Stimulated activated effector memory CD8-positive, alpha-beta T cell treated with anti-CD3 and anti-CD28 coated beads, Interleukin-12 subunit alpha, Interleukin-12 subunit beta, amount 100 ng/mL, for 72 hours (primary cell): ENCODE measurements at regions not wholly inside any gene's neighbourhood (a gene's known extent, or its start where the extent isn't known, plus 50 kb on each side); places are given as distances from the start of the nearest gene placed in this dataset.

Experiments
- ATAC-seq: fragments of 150-1000 bp; cut with Tn5 transposase; 2 replicates; pipeline ENCODE4 v1.10.0; 2021
- DNase-seq, 2 donors: peaks; one replicate each; pipeline ENCODE4 v3.0.0; 2021 to 2022; ENCODE audit warnings: low spot score in 2 of 2
- H3K27ac Mint-ChIP-seq: one replicate; pipeline ENCODE4 v1.8.0; 2022; ENCODE audit warnings: mild to moderate bottlenecking, mixed read lengths
- H3K36me3 Mint-ChIP-seq: one replicate; pipeline ENCODE4 v1.8.0; 2022; ENCODE audit warnings: mild to moderate bottlenecking, mixed read lengths
- H3K4me1 Mint-ChIP-seq: one replicate; pipeline ENCODE4 v1.8.0; 2022; ENCODE audit warnings: mixed read lengths
- H3K4me3 Mint-ChIP-seq: one replicate; pipeline ENCODE4 v1.8.0; 2022; ENCODE audit warnings: mild to moderate bottlenecking, mixed read lengths
- H3K9me3 Mint-ChIP-seq: one replicate; pipeline ENCODE4 v1.8.0; 2022; ENCODE audit warnings: mixed read lengths

DNA sequence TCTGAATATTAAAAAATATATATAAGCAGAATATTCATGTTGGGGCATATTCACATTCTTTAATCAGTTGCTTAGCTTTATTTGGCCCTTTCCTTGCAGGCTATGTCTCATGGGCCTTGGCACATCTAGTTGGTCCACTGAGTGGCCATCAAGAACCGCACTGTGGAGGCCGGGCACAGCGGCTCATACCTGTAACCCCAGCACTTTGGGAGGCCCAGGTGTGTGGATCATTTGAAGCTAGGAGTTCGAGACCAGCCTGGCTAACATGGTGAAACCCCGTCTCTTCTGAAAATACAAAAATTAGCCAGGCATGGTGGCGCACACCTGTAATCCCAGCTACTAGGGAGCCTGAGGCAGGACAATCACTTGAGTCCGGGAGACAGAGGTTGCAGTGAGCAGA, 127.6 kb upstream of the TANK start:
- ATAC-seq (no peak), DNase-seq (no peak)
- no peak overlapping the region for H3K27ac Mint-ChIP-seq
- no peak overlapping the region for H3K4me3 Mint-ChIP-seq
- H3K36me3 Mint-ChIP-seq = no peaks in the 10 kb centered on the region
- H3K4me1 Mint-ChIP-seq = peaks cover 7% of the 10 kb centered on the region
- peaks cover 8% of the 10 kb centered on the region for H3K9me3 Mint-ChIP-seq

DNA sequence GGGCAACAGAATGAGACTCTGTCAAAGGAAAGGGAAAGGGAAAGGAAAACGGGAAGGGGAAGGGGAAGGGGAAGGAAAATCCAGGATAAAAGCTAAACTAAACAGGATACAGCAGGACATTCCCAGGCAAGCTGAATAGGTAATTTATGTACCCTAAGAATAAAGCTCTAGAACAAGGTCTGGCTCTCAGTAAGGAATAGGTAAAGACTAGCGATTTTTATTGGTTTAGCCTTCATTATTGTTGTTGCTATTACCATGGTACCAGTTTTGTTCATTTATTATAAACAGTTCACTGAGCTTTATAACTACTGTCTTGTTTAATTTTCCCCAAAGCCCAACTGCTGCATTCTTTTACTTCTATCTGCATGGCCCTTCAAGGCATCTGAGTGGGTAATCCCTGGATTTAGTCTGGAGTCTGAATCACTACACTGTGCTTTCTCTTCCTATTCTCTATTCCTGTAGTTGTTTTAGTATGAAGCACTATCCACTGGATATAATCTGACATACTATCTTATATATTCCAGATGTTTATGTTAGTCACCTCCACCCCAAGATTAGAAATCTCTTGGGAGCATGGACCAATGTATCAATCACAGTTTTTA, 127.1 kb upstream of the TANK start:
- DNase-seq (no peak), ATAC-seq (no peak)
- Mint-ChIP-seq H3K27ac (no peak overlapping the region), H3K4me3 (no peak overlapping the region), H3K4me1 (peaks cover 7% of the 10 kb centered on the region), H3K9me3 (peaks cover 8% of the 10 kb centered on the region), H3K36me3 (no peaks in the 10 kb centered on the region)

DNA sequence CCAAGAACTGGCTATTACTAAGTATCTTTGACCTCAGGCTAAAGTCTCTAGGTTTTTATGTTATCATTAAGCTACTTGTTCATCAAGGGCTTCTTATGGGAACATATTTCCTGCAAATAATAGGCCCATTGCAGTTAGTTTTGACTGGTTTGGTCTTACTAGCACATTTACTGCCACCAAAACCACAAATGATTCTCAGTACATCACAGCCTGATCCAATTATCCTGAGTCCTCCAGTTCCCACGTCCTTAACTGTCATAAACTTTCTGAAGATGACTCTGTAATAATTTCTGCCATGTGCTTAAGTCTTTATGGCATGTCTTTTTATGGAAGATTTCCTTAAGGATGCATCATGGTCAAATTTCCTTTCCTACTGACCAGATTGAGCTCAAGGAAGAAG, 123.3 kb upstream of the TANK start:
- no peaks in the 10 kb centered on the region for H3K36me3 Mint-ChIP-seq
- no peaks in the 10 kb centered on the region for H3K4me1 Mint-ChIP-seq
- no peak for DNase-seq
- no peak overlapping the region for H3K4me3 Mint-ChIP-seq
- peaks cover 3% of the 10 kb centered on the region for H3K9me3 Mint-ChIP-seq
- no peak overlapping the region for H3K27ac Mint-ChIP-seq
- no peak for ATAC-seq

- Mint-ChIP-seq H3K4me1 (no peaks in the 10 kb centered on the region), H3K27ac (no peak overlapping the region), H3K9me3 (peaks cover 3% of the 10 kb centered on the region), H3K4me3 (no peak overlapping the region), H3K36me3 (no peaks in the 10 kb centered on the region)
- ATAC-seq (no peak), DNase-seq (no peak)
Measured at GRCh38 chr2:161039071-161039470, 121.2 kb upstream of the TANK start.

- H3K4me1 Mint-ChIP-seq = no peaks in the 10 kb centered on the region
- H3K36me3 Mint-ChIP-seq = no peaks in the 10 kb centered on the region
- DNase-seq (no peak), ATAC-seq (no peak)
- H3K27ac Mint-ChIP-seq = no peak overlapping the region
- no peak overlapping the region for H3K4me3 Mint-ChIP-seq
- H3K9me3 Mint-ChIP-seq = no peaks in the 10 kb centered on the region
Measured at GRCh38 chr2:161041356-161041755, 118.9 kb upstream of the TANK start.

GRCh38 chr2:161042990-161043625, 117.1 kb upstream of the TANK start:
- Mint-ChIP-seq H3K4me3 (no peak overlapping the region), H3K4me1 (no peaks in the 10 kb centered on the region), H3K36me3 (no peaks in the 10 kb centered on the region), H3K27ac (no peak overlapping the region), H3K9me3 (no peaks in the 10 kb centered on the region)
- ATAC-seq = no peak
- no peak for DNase-seq

GRCh38 chr2:161044095-161044865, 115.9 kb upstream of the TANK start:
- H3K4me3 Mint-ChIP-seq = no peak overlapping the region
- H3K36me3 Mint-ChIP-seq = no peaks in the 10 kb centered on the region
- ATAC-seq = no peak
- no peak overlapping the region for H3K27ac Mint-ChIP-seq
- no peaks in the 10 kb centered on the region for H3K4me1 Mint-ChIP-seq
- no peaks in the 10 kb centered on the region for H3K9me3 Mint-ChIP-seq
- no peak for DNase-seq

- Mint-ChIP-seq H3K36me3 (no peaks in the 10 kb centered on the region), H3K4me3 (no peak overlapping the region), H3K27ac (no peak overlapping the region), H3K9me3 (no peaks in the 10 kb centered on the region), H3K4me1 (no peaks in the 10 kb centered on the region)
- no peak for ATAC-seq
- no peak for DNase-seq
Measured at GRCh38 chr2:161044921-161045320, 115.3 kb upstream of the TANK start.

DNA sequence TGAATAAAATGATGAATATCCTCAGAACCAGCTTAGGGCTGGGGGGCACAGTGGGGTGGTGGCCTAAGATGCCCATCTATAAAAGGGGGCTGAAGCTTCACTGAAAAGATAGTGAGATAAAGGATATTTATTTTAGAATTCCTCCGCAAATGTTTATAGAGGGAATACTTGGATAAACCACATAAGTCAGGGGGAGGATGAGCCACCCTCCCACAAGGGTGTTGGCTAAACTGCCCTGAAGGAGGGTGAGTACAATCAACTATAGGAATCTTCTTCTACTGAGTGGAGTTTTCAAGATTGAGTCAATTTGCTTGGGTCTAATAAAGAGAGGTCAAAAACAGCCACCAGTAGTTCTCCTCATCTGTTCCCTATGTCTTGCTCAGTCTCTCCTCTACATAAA, 114.5 kb upstream of the TANK start:
- ATAC-seq (no peak), DNase-seq (no peak)
- Mint-ChIP-seq H3K9me3 (no peaks in the 10 kb centered on the region), H3K4me3 (no peak overlapping the region), H3K36me3 (no peaks in the 10 kb centered on the region), H3K4me1 (no peaks in the 10 kb centered on the region), H3K27ac (no peak overlapping the region)

- Mint-ChIP-seq H3K9me3 (no peaks in the 10 kb centered on the region), H3K4me1 (no peaks in the 10 kb centered on the region), H3K27ac (no peak overlapping the region), H3K36me3 (no peaks in the 10 kb centered on the region), H3K4me3 (no peak overlapping the region)
- no peak for DNase-seq
- no peak for ATAC-seq
Measured at GRCh38 chr2:161046876-161047275, 113.4 kb upstream of the TANK start.

GRCh38 chr2:161048317-161048716, 111.9 kb upstream of the TANK start:
- DNase-seq (no peak), ATAC-seq (no peak)
- H3K9me3 Mint-ChIP-seq = no peaks in the 10 kb centered on the region
- no peak overlapping the region for H3K4me3 Mint-ChIP-seq
- no peaks in the 10 kb centered on the region for H3K4me1 Mint-ChIP-seq
- no peaks in the 10 kb centered on the region for H3K36me3 Mint-ChIP-seq
- no peak overlapping the region for H3K27ac Mint-ChIP-seq

GRCh38 chr2:161049559-161049958, 110.7 kb upstream of the TANK start:
- DNase-seq (no peak), ATAC-seq (no peak)
- no peaks in the 10 kb centered on the region for H3K36me3 Mint-ChIP-seq
- H3K4me3 Mint-ChIP-seq = no peak overlapping the region
- H3K4me1 Mint-ChIP-seq = no peaks in the 10 kb centered on the region
- no peak overlapping the region for H3K27ac Mint-ChIP-seq
- no peaks in the 10 kb centered on the region for H3K9me3 Mint-ChIP-seq

- ATAC-seq (no peak), DNase-seq (no peak)
- no peak overlapping the region for H3K4me3 Mint-ChIP-seq
- H3K36me3 Mint-ChIP-seq = no peaks in the 10 kb centered on the region
- H3K27ac Mint-ChIP-seq = no peak overlapping the region
- no peaks in the 10 kb centered on the region for H3K4me1 Mint-ChIP-seq
- peaks cover 4% of the 10 kb centered on the region for H3K9me3 Mint-ChIP-seq
Measured at GRCh38 chr2:161052214-161052613, 108.0 kb upstream of the TANK start.

DNA sequence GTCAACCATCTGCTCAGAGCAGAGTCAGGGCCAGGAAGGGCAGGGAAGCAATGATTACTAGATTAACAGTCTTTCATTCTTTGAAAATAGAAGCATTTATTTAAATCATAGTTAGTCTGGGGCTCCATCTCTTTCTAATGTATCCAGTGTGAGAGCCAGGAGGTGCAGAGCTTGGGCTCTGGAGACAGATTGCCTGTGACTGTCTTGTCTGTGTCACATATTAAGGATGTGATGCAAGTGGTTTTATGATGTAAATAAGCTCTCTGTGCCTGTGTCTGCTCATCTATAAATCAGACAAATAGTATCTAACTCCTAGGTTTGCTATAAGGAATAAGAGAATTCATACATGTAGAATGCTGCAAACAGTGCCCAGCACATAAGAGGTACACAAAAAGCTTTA, 104.9 kb upstream of the TANK start:
- Mint-ChIP-seq H3K27ac (no peak overlapping the region), H3K9me3 (peaks cover 4% of the 10 kb centered on the region), H3K4me3 (no peak overlapping the region), H3K4me1 (no peaks in the 10 kb centered on the region), H3K36me3 (no peaks in the 10 kb centered on the region)
- DNase-seq (no peak), ATAC-seq (no peak)

DNA sequence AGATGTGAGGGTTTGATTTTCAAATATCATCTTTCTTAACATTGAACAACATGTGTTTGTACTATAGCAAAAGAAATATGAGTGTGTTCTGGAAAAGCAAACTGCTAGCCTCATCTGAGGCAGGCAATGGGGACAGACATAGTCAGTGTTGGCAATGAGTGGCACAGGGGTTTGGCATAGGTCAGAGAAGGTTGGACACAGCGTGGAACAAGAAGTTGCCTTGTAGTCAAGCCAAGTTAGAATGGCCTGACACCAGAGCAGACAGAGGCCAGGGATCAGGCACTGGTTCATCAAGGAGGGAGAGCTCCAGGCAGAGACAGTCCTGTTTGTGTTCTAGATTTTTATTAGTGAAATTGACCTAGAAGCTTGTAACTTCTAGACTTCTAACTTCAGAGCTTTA, 100.8 kb upstream of the TANK start:
- ATAC-seq = no peak

DNA sequence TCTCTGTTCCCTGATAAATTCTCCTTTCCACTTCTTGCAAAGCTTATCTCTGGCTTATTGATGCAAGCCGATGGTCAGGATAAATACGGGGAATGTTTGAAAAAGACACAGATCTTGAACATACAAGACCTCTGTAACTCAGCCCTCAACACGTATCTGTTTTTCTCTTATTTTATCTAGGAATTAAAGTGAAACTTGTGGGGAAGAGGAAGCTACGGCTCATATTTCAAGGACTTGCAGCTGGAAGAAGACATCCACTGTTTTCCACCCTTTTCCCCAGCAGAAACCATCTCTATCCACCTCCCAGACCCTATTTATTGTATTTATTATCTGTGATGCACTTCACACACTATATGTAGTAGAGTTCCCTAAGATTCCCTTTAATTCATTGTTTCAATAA, 98.4 kb upstream of the TANK start:
- Mint-ChIP-seq H3K4me1 (peaks cover 7% of the 10 kb centered on the region), H3K27ac (no peak overlapping the region), H3K9me3 (no peaks in the 10 kb centered on the region), H3K36me3 (no peaks in the 10 kb centered on the region), H3K4me3 (no peak overlapping the region)
- no peak for ATAC-seq
- no peak for DNase-seq

More for the DNA sequence above, 100.8 kb upstream of the TANK start:
- H3K36me3 Mint-ChIP-seq = no peaks in the 10 kb centered on the region
- peaks cover 4% of the 10 kb centered on the region for H3K9me3 Mint-ChIP-seq
- no peak for DNase-seq
- peaks cover 7% of the 10 kb centered on the region for H3K4me1 Mint-ChIP-seq
- no peak overlapping the region for H3K27ac Mint-ChIP-seq
- H3K4me3 Mint-ChIP-seq = no peak overlapping the region
